DND-41 (cell line): ENCODE measurements at regions not wholly inside any gene's neighbourhood (a gene's known extent, or its start where the extent isn't known, plus 50 kb on each side); places are given as distances from the start of the nearest gene placed in this dataset.

Source experiments
- ATAC-seq: fragments of 200-7000 bp; cut with Tn5 transposase; 3 replicates; pipeline ENCODE4 v1.9.1; 2021; ENCODE audit warnings: low read depth; ENCODE audit not compliant: insufficient read depth
- DNase-seq: peaks from one replicate; pipeline ENCODE4 v3.0.0-alpha.2; 2020
- H2AFZ ChIP-seq: 2 replicates; pipeline ENCODE4 v1.6.0; 2012; ENCODE audit warnings: low read depth, low read length
- H3K27ac ChIP-seq: 2 replicates; pipeline ENCODE4 v1.5.1; 2012; ENCODE audit warnings: low read length, inconsistent platforms
- H3K27me3 ChIP-seq: fragments of 200-600 bp; sonication (generic); 2 replicates; pipeline ENCODE4 v1.6.0; 2012; ENCODE audit warnings: low read length, mild to moderate bottlenecking, inconsistent platforms; ENCODE audit not compliant: insufficient read depth, poor library complexity
- H3K36me3 ChIP-seq: 2 replicates; pipeline ENCODE4 v1.5.1; 2012; ENCODE audit warnings: low read length, inconsistent platforms; ENCODE audit not compliant: insufficient read depth
- H3K4me1 ChIP-seq: 2 replicates; pipeline ENCODE4 v1.5.1; 2012; ENCODE audit warnings: mild to moderate bottlenecking, low read length; ENCODE audit not compliant: insufficient read depth
- H3K4me2 ChIP-seq: 2 replicates; pipeline ENCODE4 v1.6.0; 2012; ENCODE audit warnings: mild to moderate bottlenecking, moderate library complexity, low read length, inconsistent platforms; ENCODE audit not compliant: insufficient read depth
- H3K4me3 ChIP-seq, 2 experiments: fragments of 200-600 bp in 1 of 2; shearing (Covaris generic) in 1 of 2; 2 replicates each; pipeline ENCODE4 v1.5.1; 2012 to 2016; ENCODE audit warnings: inconsistent platforms in 2 of 2, low read length in 2 of 2, mild to moderate bottlenecking in 2 of 2, low read depth in 1 of 2, moderate library complexity in 1 of 2
- H3K79me2 ChIP-seq: 2 replicates; pipeline ENCODE4 v1.6.0; 2012; ENCODE audit warnings: low read length, inconsistent platforms; ENCODE audit not compliant: insufficient read depth
- H3K9ac ChIP-seq: 2 replicates; pipeline ENCODE4 v1.6.0; 2012; ENCODE audit warnings: low read depth, mild to moderate bottlenecking, inconsistent platforms, low read length, moderate library complexity
- H3K9me3 ChIP-seq: 2 replicates; pipeline ENCODE4 v1.5.1; 2012; ENCODE audit warnings: low read length, moderate library complexity, mild to moderate bottlenecking, inconsistent platforms; ENCODE audit not compliant: insufficient read depth, severe bottlenecking
- H4K20me1 ChIP-seq: 2 replicates; pipeline ENCODE4 v1.6.0; 2012; ENCODE audit warnings: low read length; ENCODE audit not compliant: insufficient read depth
- CTCF ChIP-seq: IDR thresholded peaks from 2 replicates; pipeline ENCODE4 v1.5.1; 2012; ENCODE audit warnings: borderline replicate concordance, low read length, moderate library complexity, mild to moderate bottlenecking; ENCODE audit not compliant: poor library complexity, severe bottlenecking; ENCODE audit errors: extremely low read depth
- EZH2 ChIP-seq: IDR thresholded peaks from 3 replicates; pipeline ENCODE4 v1.6.1; 2012; ENCODE audit warnings: borderline replicate concordance, low read depth, mild to moderate bottlenecking, moderate library complexity, low read length, inconsistent platforms; ENCODE audit not compliant: severe bottlenecking

- Histone ChIP-seq H3K36me3 (no peaks in the 10 kb centered on the region), H3K27ac (no peak overlapping the region), H2AFZ (no peak overlapping the region), H3K4me3 (no peak overlapping the region), H3K4me1 (no peaks in the 10 kb centered on the region), H4K20me1 (no peaks in the 10 kb centered on the region), H3K27me3 (no peaks in the 10 kb centered on the region), H3K79me2 (no peaks in the 10 kb centered on the region), H3K9ac (no peak overlapping the region), H3K9me3 (no peaks in the 10 kb centered on the region), H3K4me2 (no peak overlapping the region)
- ATAC-seq (no peak), DNase-seq (no peak)
- TF ChIP-seq CTCF (no peak), EZH2 (no peak)
Measured at GRCh38 chr3:98967758-98968157, 66.3 kb upstream of the DCBLD2 start.

- DNase-seq = no peak
Measured at GRCh38 chr3:98966862-98967546, 65.5 kb upstream of the DCBLD2 start.

GRCh38 chr3:98966434-98966833 is 64.9 kb upstream of the DCBLD2 start:
- Histone ChIP-seq H3K79me2 (no peaks in the 10 kb centered on the region), H3K9me3 (no peaks in the 10 kb centered on the region), H3K9ac (no peak overlapping the region), H3K4me3 (no peak overlapping the region), H3K27me3 (no peaks in the 10 kb centered on the region), H3K4me1 (no peaks in the 10 kb centered on the region), H3K4me2 (no peak overlapping the region), H3K36me3 (no peaks in the 10 kb centered on the region), H2AFZ (no peak overlapping the region), H4K20me1 (no peaks in the 10 kb centered on the region), H3K27ac (no peak overlapping the region)
- DNase-seq (no peak), ATAC-seq (no peak)
- no peak for TF ChIP-seq CTCF
- no peak for TF ChIP-seq EZH2

More at GRCh38 chr3:98966862-98967546, 65.5 kb upstream of the DCBLD2 start:
- H3K79me2 ChIP-seq = no peaks in the 10 kb centered on the region
- H2AFZ ChIP-seq = no peak overlapping the region
- H3K9ac ChIP-seq = no peak overlapping the region
- H3K27me3 ChIP-seq = no peaks in the 10 kb centered on the region
- H3K4me1 ChIP-seq = no peaks in the 10 kb centered on the region
- no peak overlapping the region for H3K4me3 ChIP-seq
- no peaks in the 10 kb centered on the region for H4K20me1 ChIP-seq
- TF ChIP-seq EZH2 (no peak), CTCF (no peak)
- no peaks in the 10 kb centered on the region for H3K36me3 ChIP-seq
- no peak overlapping the region for H3K27ac ChIP-seq
- H3K9me3 ChIP-seq = no peaks in the 10 kb centered on the region
- no peak for ATAC-seq
- H3K4me2 ChIP-seq = no peak overlapping the region

GRCh38 chr3:98964784-98965183 is 63.3 kb upstream of the DCBLD2 start:
- no peak for TF ChIP-seq CTCF
- no peak for TF ChIP-seq EZH2
- Histone ChIP-seq H3K4me3 (no peak overlapping the region), H3K4me2 (no peak overlapping the region), H2AFZ (no peak overlapping the region), H3K27ac (no peak overlapping the region), H3K9ac (no peak overlapping the region), H3K79me2 (no peaks in the 10 kb centered on the region), H3K9me3 (no peaks in the 10 kb centered on the region), H3K27me3 (peaks cover 5% of the 10 kb centered on the region), H4K20me1 (no peaks in the 10 kb centered on the region), H3K36me3 (no peaks in the 10 kb centered on the region), H3K4me1 (no peaks in the 10 kb centered on the region)
- ATAC-seq = no peak
- DNase-seq = no peak
